OCI-LY1 (cell line): ENCODE measurements at regions not wholly inside any gene's neighbourhood (a gene's known extent, or its start where the extent isn't known, plus 50 kb on each side); places are given as distances from the start of the nearest gene placed in this dataset.

ENCODE experiments used
- H2AFZ ChIP-seq: fragments of 200-600 bp; sonication (generic), shearing (Covaris generic); 2 replicates; pipeline ENCODE4 v1.6.0; 2014; ENCODE audit warnings: antibody characterized with exemption, mild to moderate bottlenecking, low read length
- H3F3A ChIP-seq: fragments of 200-600 bp; sonication (generic), shearing (Covaris generic); 2 replicates; pipeline ENCODE4 v1.6.0; 2014; ENCODE audit warnings: mild to moderate bottlenecking, antibody characterized with exemption, low read length, moderate library complexity; ENCODE audit not compliant: insufficient read depth
- H3K27ac ChIP-seq: fragments of 200-600 bp; sonication (generic); 2 replicates; pipeline ENCODE4 v1.5.1; 2014; ENCODE audit warnings: low read length, mixed run types, mild to moderate bottlenecking, low read depth; ENCODE audit not compliant: poor library complexity, severe bottlenecking
- H3K27me3 ChIP-seq: fragments of 200-600 bp; sonication (generic); 2 replicates; pipeline ENCODE4 v1.6.0; 2014; ENCODE audit warnings: antibody characterized with exemption, mild to moderate bottlenecking, low read length, moderate library complexity; ENCODE audit not compliant: insufficient read depth
- H3K36me3 ChIP-seq: fragments of 200-600 bp; sonication (generic); 2 replicates; pipeline ENCODE4 v1.6.1; 2014; ENCODE audit warnings: mild to moderate bottlenecking, antibody characterized with exemption, low read length, moderate library complexity, mixed read lengths; ENCODE audit not compliant: insufficient read depth
- H3K4me1 ChIP-seq: fragments of 200-600 bp; sonication (generic); 2 replicates; pipeline ENCODE4 v1.5.1; 2014; ENCODE audit warnings: mild to moderate bottlenecking, low read length, moderate library complexity; ENCODE audit not compliant: insufficient read depth, severe bottlenecking
- H3K4me2 ChIP-seq: fragments of 200-600 bp; sonication (generic), shearing (Covaris generic); 2 replicates; pipeline ENCODE4 v1.6.1; 2014; ENCODE audit warnings: low read length
- H3K4me3 ChIP-seq: fragments of 200-600 bp; sonication (generic); 2 replicates; pipeline ENCODE4 v1.5.1; 2014; ENCODE audit warnings: low read length, low read depth, mild to moderate bottlenecking, mixed read lengths; ENCODE audit not compliant: poor library complexity, severe bottlenecking
- H3K79me2 ChIP-seq: fragments of 200-600 bp; shearing (Covaris generic); 2 replicates; pipeline ENCODE4 v1.6.1; 2016; ENCODE audit warnings: mixed run types, low read length, mixed read lengths; ENCODE audit not compliant: insufficient read depth
- H3K9ac ChIP-seq: fragments of 200-600 bp; sonication (generic), shearing (Covaris generic); 2 replicates; pipeline ENCODE4 v1.6.1; 2014; ENCODE audit warnings: mild to moderate bottlenecking, low read length, mixed read lengths
- H3K9me2 ChIP-seq: fragments of 200-600 bp; sonication (generic), shearing (Covaris generic); 2 replicates; pipeline ENCODE4 v1.6.1; 2014; ENCODE audit warnings: low read depth, mild to moderate bottlenecking, low read length, mixed read lengths
- H3K9me3 ChIP-seq: fragments of 200-600 bp; shearing (Covaris generic); 2 replicates; pipeline ENCODE4 v1.6.1; 2014; ENCODE audit warnings: low read length, mixed read lengths
- H4K20me1 ChIP-seq: fragments of 200-600 bp; sonication (generic), shearing (Covaris generic); 2 replicates; pipeline ENCODE4 v1.6.0; 2016; ENCODE audit warnings: mild to moderate bottlenecking, low read length; ENCODE audit not compliant: insufficient read depth
- CTCF ChIP-seq: fragments of 200-600 bp; sonication (generic), shearing (Covaris generic); IDR thresholded peaks from 2 replicates; pipeline ENCODE4 v1.5.1; 2017; ENCODE audit warnings: mild to moderate bottlenecking, antibody characterized with exemption, low read length, moderate library complexity, mixed read lengths
- EZH2 ChIP-seq: fragments of 200-600 bp; sonication (generic), shearing (Covaris generic); IDR thresholded peaks from 2 replicates; pipeline ENCODE4 v1.8.0; 2017; ENCODE audit warnings: borderline replicate concordance, mixed run types, mild to moderate bottlenecking, antibody characterized with exemption, low read length, moderate library complexity, mixed read lengths

DNA sequence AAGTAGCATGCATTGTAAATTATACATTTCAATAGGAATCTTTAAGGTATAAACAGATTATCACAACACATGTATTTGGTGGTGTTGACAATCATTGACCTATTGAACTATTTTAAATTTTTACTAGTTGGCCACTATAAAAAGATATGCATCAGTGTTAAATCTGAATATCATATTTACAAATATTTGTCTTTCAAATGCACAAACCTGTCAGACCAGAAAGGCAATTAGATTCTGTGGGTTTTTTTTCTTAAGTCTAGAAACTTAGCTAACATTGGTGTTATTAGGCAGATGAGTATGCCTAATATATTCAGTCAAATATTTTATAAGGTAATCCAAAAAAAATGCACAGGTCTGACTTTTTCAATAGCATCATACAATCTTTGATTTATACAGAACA is 241.4 kb upstream of the DGKB start:
- Histone ChIP-seq H3K27ac (no peak overlapping the region), H3K4me2 (no peak overlapping the region), H3F3A (no peaks in the 10 kb centered on the region), H3K9me2 (no peaks in the 10 kb centered on the region), H3K36me3 (no peaks in the 10 kb centered on the region), H4K20me1 (no peaks in the 10 kb centered on the region), H3K9me3 (no peaks in the 10 kb centered on the region), H3K4me1 (no peaks in the 10 kb centered on the region), H3K9ac (no peak overlapping the region), H3K4me3 (no peak overlapping the region), H3K79me2 (no peaks in the 10 kb centered on the region), H3K27me3 (no peaks in the 10 kb centered on the region), H2AFZ (no peak overlapping the region)
- TF ChIP-seq CTCF (no peak), EZH2 (no peak)

DNA sequence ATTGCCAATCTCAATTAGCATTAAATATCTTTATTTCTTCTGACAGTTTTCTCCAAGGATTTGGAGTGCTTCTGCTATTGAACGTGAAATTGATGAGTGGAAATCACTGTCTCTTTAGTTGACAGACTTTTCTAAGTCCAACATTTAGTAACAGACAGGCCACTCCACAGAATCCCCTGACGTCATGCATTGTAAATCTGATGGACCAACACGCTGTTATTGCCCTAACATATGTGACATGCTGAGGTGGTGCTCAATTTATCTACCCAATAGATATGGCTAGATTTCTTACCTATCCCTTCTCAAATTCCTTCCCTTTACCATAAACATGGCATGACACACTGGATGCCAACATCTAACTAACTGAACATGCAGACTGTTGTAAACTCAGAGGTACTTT is 240.6 kb upstream of the DGKB start:
- no peaks in the 10 kb centered on the region for H3K9me3 ChIP-seq

DNA sequence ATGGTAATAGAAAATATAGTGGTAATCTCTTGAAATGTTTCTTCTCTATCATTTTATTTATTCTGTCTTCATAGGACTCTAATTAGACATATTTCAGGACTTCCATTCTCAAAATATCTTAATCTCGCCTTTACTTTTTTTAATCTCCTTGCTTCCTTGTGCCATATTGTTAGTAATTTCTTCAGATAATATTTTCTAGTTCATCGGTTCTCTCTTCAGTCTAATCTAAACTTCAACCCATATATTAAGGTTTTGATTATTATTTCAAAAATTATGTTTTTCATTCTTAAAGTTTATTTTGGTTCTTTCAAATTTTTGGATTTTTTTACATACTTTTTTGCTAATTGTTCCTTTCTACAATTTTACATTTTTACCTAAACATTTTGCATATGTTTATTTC is 237.9 kb upstream of the DGKB start:
- Histone ChIP-seq H3K9ac (no peak overlapping the region), H3K4me1 (no peaks in the 10 kb centered on the region), H3F3A (no peaks in the 10 kb centered on the region), H4K20me1 (no peaks in the 10 kb centered on the region), H3K4me2 (no peak overlapping the region), H2AFZ (no peak overlapping the region), H3K36me3 (no peaks in the 10 kb centered on the region), H3K79me2 (no peaks in the 10 kb centered on the region), H3K9me3 (no peaks in the 10 kb centered on the region), H3K27me3 (no peaks in the 10 kb centered on the region), H3K4me3 (no peak overlapping the region), H3K27ac (no peak overlapping the region), H3K9me2 (no peaks in the 10 kb centered on the region)
- TF ChIP-seq EZH2 (no peak), CTCF (no peak)

More for the DNA sequence above, 240.6 kb upstream of the DGKB start:
- no peaks in the 10 kb centered on the region for H3K27me3 ChIP-seq
- no peaks in the 10 kb centered on the region for H3K36me3 ChIP-seq
- H4K20me1 ChIP-seq: no peaks in the 10 kb centered on the region
- no peak overlapping the region for H3K4me2 ChIP-seq
- H3K9me2 ChIP-seq: no peaks in the 10 kb centered on the region
- H3K4me1 ChIP-seq: no peaks in the 10 kb centered on the region
- TF ChIP-seq CTCF (no peak), EZH2 (no peak)
- H3K4me3 ChIP-seq: no peak overlapping the region
- no peak overlapping the region for H3K27ac ChIP-seq
- no peaks in the 10 kb centered on the region for H3F3A ChIP-seq
- H3K79me2 ChIP-seq: no peaks in the 10 kb centered on the region
- no peak overlapping the region for H3K9ac ChIP-seq
- H2AFZ ChIP-seq: no peak overlapping the region
